Natural killer cell (primary cell): ENCODE measurements at regions not wholly inside any gene's neighbourhood (a gene's known extent, or its start where the extent isn't known, plus 50 kb on each side); places are given as distances from the start of the nearest gene placed in this dataset.

ENCODE experiments used
- ATAC-seq, 3 donors: fragments of 150-1000 bp in 2 of 3; fragments of 200-7000 bp in 1 of 3; cut with Tn5 transposase; 1 replicate in 1 of 3; 2 replicates in 2 of 3; pipeline ENCODE4 v1.10.0; 2021; ENCODE audit warnings: mild to moderate bottlenecking in 2 of 3, moderate library complexity in 2 of 3
- DNase-seq, 2 donors: peaks; one replicate each; pipeline versions ENCODE4 v3.0.0 to v3.0.0-alpha.2; 2013 to 2021; ENCODE audit warnings: mixed read lengths in 1 of 2
- H3K27ac ChIP-seq: one replicate; pipeline ENCODE4 v1.5.1; 2013; ENCODE audit warnings: mild to moderate bottlenecking, low read length
- H3K27me3 ChIP-seq: one replicate; pipeline ENCODE4 v1.6.1; 2013; ENCODE audit warnings: low read length; ENCODE audit not compliant: control insufficient read depth, insufficient read depth
- H3K36me3 ChIP-seq: one replicate; pipeline ENCODE4 v1.6.1; 2013; ENCODE audit warnings: low read length; ENCODE audit not compliant: control insufficient read depth, insufficient read depth
- H3K4me1 ChIP-seq: one replicate; pipeline ENCODE4 v1.6.1; 2013; ENCODE audit warnings: low read length; ENCODE audit not compliant: control insufficient read depth, insufficient read depth
- H3K4me3 ChIP-seq: one replicate; pipeline ENCODE4 v1.5.1; 2013; ENCODE audit warnings: low read length
- H3K9me3 ChIP-seq: one replicate; pipeline ENCODE4 v1.6.1; 2013; ENCODE audit warnings: low read length; ENCODE audit not compliant: control insufficient read depth, insufficient read depth
- H3K27ac Mint-ChIP-seq, 2 donors: one replicate each; pipeline ENCODE4 v1.8.0; 2022; ENCODE audit warnings: mild to moderate bottlenecking in 2 of 2, mixed read lengths in 2 of 2, moderate library complexity in 1 of 2
- H3K27me3 Mint-ChIP-seq, 2 donors: one replicate each; pipeline ENCODE4 v1.8.0; 2022; ENCODE audit warnings: low read depth in 2 of 2, mixed read lengths in 2 of 2
- H3K36me3 Mint-ChIP-seq: one replicate; pipeline ENCODE4 v1.8.0; 2022; ENCODE audit warnings: mixed read lengths
- H3K4me1 Mint-ChIP-seq, 2 donors: one replicate each; pipeline ENCODE4 v1.8.0; 2022; ENCODE audit warnings: mixed read lengths in 2 of 2
- H3K4me3 Mint-ChIP-seq: one replicate; pipeline ENCODE4 v1.8.0; 2022; ENCODE audit warnings: mild to moderate bottlenecking, moderate library complexity, mixed read lengths
- H3K9me3 Mint-ChIP-seq, 2 donors: one replicate each; pipeline ENCODE4 v1.8.0; 2022; ENCODE audit warnings: mixed read lengths in 2 of 2
- CTCF ChIP-seq: fragments of 200-600 bp; IDR thresholded peaks from one replicate; pipeline ENCODE4 v1.8.0; 2022; ENCODE audit warnings: antibody characterized with exemption
- WGBS: methylation state at CpG from one replicate; pipeline ENCODE4 v1.1.7; 2013; ENCODE audit warnings: missing lambda C conversion rate; ENCODE audit not compliant: insufficient coverage; 5-methylcytosine and 5-hydroxymethylcytosine counted together
- intact Hi-C: fragments of 100-400 bp; cut with micrococcal nuclease; formaldehyde crosslinking; loops from one replicate; pipeline ENCODE4 v1.14.2; 2022

- no peak overlapping the region for H3K27ac Mint-ChIP-seq
- H3K4me1 ChIP-seq: no peaks in the 10 kb centered on the region
- intact Hi-C loops: no loop called here
- H3K4me1 Mint-ChIP-seq: peaks cover 2 to 7% of the 10 kb centered on the region in 2 donors
- H3K4me3 ChIP-seq: no peak overlapping the region
- ATAC-seq: no peak
- H3K4me3 Mint-ChIP-seq: no peak overlapping the region
- WGBS: 100% methylated on average over 3 of the region's 3 CpGs
- no peaks in the 10 kb centered on the region for H3K36me3 ChIP-seq
- no peak for TF ChIP-seq CTCF
- H3K36me3 Mint-ChIP-seq: no peaks in the 10 kb centered on the region
- H3K9me3 ChIP-seq: no peaks in the 10 kb centered on the region
- no peak for DNase-seq
- H3K27me3 Mint-ChIP-seq: peaks cover 5 to 21% of the 10 kb centered on the region in 2 donors
- H3K9me3 Mint-ChIP-seq: no peaks in the 10 kb centered on the region
- no peak overlapping the region for H3K27ac ChIP-seq
- H3K27me3 ChIP-seq: no peaks in the 10 kb centered on the region
Observed at GRCh38 chr12:91582811-91583210, 400.2 kb upstream of the DCN start.

DNA sequence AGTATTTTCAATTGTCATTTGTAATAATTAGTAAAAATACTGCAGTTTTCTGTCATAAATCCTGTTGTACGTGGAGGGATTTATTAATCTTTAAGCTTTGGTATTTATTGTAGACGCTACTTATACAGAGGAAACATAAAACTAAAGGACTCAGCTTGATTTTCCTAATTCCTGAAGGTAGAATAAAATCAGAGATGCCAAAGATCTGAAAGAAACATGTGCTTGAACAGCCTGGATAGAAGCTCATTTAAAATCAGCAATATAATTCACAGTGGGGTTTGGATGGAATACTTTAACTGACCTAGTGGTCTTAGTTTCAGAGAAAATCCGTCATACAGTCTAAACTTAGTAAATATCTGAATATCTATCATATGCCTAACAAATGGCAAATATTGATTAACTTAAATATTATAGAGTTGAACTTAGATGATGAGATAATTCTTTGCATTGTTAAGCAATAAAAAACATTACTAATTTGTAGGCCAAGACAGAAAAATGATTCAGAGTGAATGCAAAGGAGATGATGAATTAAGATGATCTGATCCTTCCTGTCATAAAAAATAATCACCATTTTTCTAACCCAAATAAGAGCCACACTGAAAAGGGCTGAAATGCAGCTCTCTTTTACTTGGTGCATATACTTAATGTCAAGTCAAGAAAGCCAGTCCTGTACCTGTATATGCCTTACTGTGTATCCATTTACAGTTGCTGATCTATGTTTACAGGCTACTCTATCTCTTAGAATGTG lies 397.1 kb upstream of the DCN start:
- Mint-ChIP-seq H3K36me3 (no peaks in the 10 kb centered on the region), H3K9me3 (no peaks in the 10 kb centered on the region), H3K4me3 (no peak overlapping the region), H3K27ac (no peak overlapping the region), H3K4me1 (peaks cover 5 to 9% of the 10 kb centered on the region in 2 donors), H3K27me3 (peaks cover 5 to 35% of the 10 kb centered on the region in 2 donors)
- Histone ChIP-seq H3K27me3 (no peaks in the 10 kb centered on the region), H3K4me3 (no peak overlapping the region), H3K27ac (no peak overlapping the region), H3K36me3 (no peaks in the 10 kb centered on the region), H3K4me1 (no peaks in the 10 kb centered on the region), H3K9me3 (no peaks in the 10 kb centered on the region)
- no peak for ATAC-seq
- TF ChIP-seq CTCF: no peak
- WGBS: 100% methylated on average over 2 of the region's 3 CpGs
- intact Hi-C loops: loop anchor here (5.0 kb wide), 2 partner anchors 563 to 993 kb away; no protein-coding TSS in a partner anchor
- DNase-seq: no peak

DNA sequence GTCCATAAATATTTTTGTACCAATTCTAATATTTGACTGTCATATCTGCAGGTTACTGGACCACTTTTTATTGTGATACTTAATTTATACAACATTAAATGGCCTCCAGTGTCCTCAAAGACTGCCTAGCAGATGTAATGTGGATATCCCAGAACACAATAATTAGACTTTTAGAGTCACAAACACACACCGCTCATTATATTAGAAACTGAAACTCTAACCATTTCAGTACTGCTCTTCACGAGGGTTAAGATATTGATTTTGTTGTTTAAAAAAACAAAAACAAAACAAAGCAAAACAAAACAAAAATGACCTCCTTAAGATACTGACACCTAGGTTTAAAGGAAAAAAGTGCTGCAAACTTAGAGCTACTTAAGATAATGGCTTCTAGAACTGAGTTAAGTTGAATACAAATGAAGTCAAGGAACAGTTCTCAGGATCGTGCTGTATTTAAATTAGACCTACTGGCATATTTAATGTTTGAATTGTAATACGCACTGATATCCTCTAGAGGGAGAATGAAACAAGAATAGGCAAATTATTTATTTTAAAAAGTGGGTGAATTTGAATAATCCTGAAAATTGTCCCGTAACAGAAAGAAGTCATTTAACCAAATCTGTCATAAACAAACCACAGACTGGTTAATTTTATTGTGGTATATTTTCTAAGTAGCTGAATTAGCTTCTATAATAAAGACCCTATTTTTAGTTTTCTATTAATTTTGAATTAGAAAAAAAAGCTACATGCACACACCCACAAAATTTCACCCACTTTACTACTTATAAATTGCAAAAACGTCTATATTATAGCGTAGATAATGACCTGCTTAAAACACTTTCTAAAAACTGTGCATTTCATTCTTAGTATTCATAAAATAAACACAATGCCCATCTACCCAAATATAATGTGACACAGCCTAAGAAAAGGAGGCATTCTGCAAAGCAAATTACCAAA lies 395.2 kb upstream of the DCN start:
- H3K27me3 ChIP-seq: no peaks in the 10 kb centered on the region
- peak overlapping the region; percentile 77 for H3K4me3 Mint-ChIP-seq

More for the DNA sequence above, 395.2 kb upstream of the DCN start:
- DNase-seq (peak in 1 of 2 donors; percentile 55), ATAC-seq (peak; percentile 62 to 79 (median 75))
- Histone ChIP-seq H3K27ac (no peak overlapping the region), H3K4me3 (no peak overlapping the region), H3K9me3 (no peaks in the 10 kb centered on the region), H3K4me1 (no peaks in the 10 kb centered on the region), H3K36me3 (no peaks in the 10 kb centered on the region)
- no peaks in the 10 kb centered on the region for H3K9me3 Mint-ChIP-seq
- no peak overlapping the region for H3K27ac Mint-ChIP-seq
- WGBS: 42% methylated on average over 4 of the region's 7 CpGs
- intact Hi-C loops: loop anchor here (5.0 kb wide), 2 partner anchors 564 to 994 kb away; no protein-coding TSS in a partner anchor
- H3K36me3 Mint-ChIP-seq: no peaks in the 10 kb centered on the region
- peaks cover 8 to 29% of the 10 kb centered on the region in 2 donors for H3K27me3 Mint-ChIP-seq
- TF ChIP-seq CTCF: peak; percentile 86
- peaks cover 5 to 9% of the 10 kb centered on the region in 2 donors for H3K4me1 Mint-ChIP-seq
